Neural progenitor cell (in vitro differentiated cells): ENCODE measurements at regions not wholly inside any gene's neighbourhood (a gene's known extent, or its start where the extent isn't known, plus 50 kb on each side); places are given as distances from the start of the nearest gene placed in this dataset.

Source experiments
- EZH2 ChIP-seq: fragments of 200-600 bp; sonication (generic); IDR thresholded peaks from 2 replicates; pipeline ENCODE4 v1.6.1; 2017; ENCODE audit warnings: antibody characterized with exemption, mild to moderate bottlenecking, moderate library complexity
- TF ChIP-seq, protein P1 (sequence below): fragments of 200-600 bp; sonication (generic); IDR thresholded peaks from 2 replicates; pipeline ENCODE4 v1.5.1; 2017; ENCODE audit warnings: antibody characterized with exemption, mild to moderate bottlenecking

DNA sequence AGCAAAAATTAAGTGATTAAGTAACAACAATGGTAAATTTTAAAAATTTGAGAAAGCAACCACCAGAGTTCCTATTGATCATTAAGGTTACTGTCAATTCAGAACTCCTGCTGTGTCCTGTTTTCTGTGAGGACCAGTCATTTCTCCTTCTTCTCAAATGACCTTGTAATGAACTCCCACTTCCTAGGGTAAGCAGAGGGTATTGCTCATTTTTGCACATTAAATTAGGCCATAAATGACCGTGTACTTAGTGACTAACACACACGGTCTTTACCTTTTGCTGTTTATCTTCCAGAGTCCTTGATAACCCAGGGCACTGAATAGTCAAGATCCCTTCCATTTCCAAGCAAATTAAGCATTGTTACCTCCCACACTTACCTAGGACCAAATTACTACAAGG lies 227.5 kb upstream of the LYPLAL1 start:
- TF ChIP-seq, protein P1, sequence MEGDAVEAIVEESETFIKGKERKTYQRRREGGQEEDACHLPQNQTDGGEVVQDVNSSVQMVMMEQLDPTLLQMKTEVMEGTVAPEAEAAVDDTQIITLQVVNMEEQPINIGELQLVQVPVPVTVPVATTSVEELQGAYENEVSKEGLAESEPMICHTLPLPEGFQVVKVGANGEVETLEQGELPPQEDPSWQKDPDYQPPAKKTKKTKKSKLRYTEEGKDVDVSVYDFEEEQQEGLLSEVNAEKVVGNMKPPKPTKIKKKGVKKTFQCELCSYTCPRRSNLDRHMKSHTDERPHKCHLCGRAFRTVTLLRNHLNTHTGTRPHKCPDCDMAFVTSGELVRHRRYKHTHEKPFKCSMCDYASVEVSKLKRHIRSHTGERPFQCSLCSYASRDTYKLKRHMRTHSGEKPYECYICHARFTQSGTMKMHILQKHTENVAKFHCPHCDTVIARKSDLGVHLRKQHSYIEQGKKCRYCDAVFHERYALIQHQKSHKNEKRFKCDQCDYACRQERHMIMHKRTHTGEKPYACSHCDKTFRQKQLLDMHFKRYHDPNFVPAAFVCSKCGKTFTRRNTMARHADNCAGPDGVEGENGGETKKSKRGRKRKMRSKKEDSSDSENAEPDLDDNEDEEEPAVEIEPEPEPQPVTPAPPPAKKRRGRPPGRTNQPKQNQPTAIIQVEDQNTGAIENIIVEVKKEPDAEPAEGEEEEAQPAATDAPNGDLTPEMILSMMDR: no peak
- no peak for TF ChIP-seq EZH2
